ENCODE measurements at regions not wholly inside any gene's neighbourhood (a gene's known extent, or its start where the extent isn't known, plus 50 kb on each side); places are given as distances from the start of the nearest gene placed in this dataset.
A peak's percentile ranks its signal among the peaks of the same experiment; 100 is the strongest.

DNA sequence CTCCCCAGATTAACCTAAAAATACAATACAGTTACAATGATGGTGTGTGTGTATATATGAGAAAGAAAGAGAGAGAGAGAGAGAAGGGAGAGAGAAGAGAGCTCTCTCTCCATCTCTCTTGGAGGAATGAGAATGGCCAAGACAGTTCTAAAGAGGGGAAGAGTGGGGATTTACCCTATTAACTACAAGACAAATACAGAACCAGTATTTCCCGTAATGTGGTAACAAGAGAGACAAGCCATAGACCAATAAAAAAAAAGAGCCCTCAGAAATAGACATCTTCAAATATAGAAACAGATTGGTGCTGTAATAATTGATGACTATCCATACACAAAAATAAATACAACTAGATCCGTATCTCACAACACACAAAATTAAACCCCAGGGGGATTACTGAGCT is 87.0 kb downstream of the NSMCE3 start:
- no peaks in the 10 kb centered on the region for H3K27me3 ChIP-seq (ENCODE audit: control insufficient read depth, insufficient read depth)
- intact Hi-C loops (cut with DNase I): no loop called here
- 76% methylated on average over 2 of the region's 2 CpGs for WGBS
- no peaks in the 10 kb centered on the region for H3K4me1 ChIP-seq (ENCODE audit: control insufficient read depth, insufficient read depth, low read length)
- H3K27ac ChIP-seq (ENCODE audit: low read length): no peak overlapping the region
- DNase-seq (no peak), ATAC-seq (no peak)
- H3K4me3 ChIP-seq (ENCODE audit: low read length): no peak overlapping the region
- H3K9me3 ChIP-seq (ENCODE audit: control insufficient read depth, low read length): no peaks in the 10 kb centered on the region

- peak in 1 of 3 donors; percentile 34 for DNase-seq
- H3K4me1 ChIP-seq (ENCODE audit: control insufficient read depth, insufficient read depth, low read length): no peaks in the 10 kb centered on the region
These were observed 96.6 kb downstream of the NSMCE3 start for GRCh38 chr15:29172742-29173725.

DNA sequence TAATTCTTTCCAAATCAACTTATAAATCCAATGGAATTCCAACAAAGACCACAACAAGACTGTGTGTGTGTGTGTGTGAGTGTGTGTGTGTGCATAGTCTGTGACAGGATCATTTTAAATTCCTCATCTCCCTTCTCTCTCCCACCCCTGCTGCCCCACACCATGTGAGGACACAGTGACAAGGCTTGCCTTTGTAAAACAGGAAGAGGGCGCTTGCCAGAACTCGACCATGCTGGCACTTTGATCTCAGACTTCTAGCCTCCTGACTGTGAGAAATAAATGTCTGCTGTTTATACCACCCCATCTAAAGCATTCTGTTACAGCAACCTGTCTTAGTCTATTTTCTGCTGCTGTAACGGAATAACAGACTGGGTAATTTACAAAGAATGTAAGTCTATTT is 99.1 kb downstream of the NSMCE3 start:
- no peak for DNase-seq
- Histone ChIP-seq H3K27ac (ENCODE audit: low read length) (no peak overlapping the region), H3K4me1 (ENCODE audit: control insufficient read depth, insufficient read depth, low read length) (no peaks in the 10 kb centered on the region), H3K9me3 (ENCODE audit: control insufficient read depth, low read length) (no peaks in the 10 kb centered on the region), H3K4me3 (ENCODE audit: low read length) (no peak overlapping the region), H3K27me3 (ENCODE audit: control insufficient read depth, insufficient read depth) (no peaks in the 10 kb centered on the region)
- intact Hi-C loops (cut with DNase I): no loop called here
- WGBS: 60% methylated on average over 3 of the region's 3 CpGs
- ATAC-seq: no peak

More at GRCh38 chr15:29172742-29173725, 96.6 kb downstream of the NSMCE3 start:
- Histone ChIP-seq H3K27ac (ENCODE audit: low read length) (no peak overlapping the region), H3K4me3 (ENCODE audit: low read length) (no peak overlapping the region), H3K9me3 (ENCODE audit: control insufficient read depth, low read length) (no peaks in the 10 kb centered on the region), H3K27me3 (ENCODE audit: control insufficient read depth, insufficient read depth) (no peaks in the 10 kb centered on the region)
- WGBS: 88% methylated on average over 23 of the region's 23 CpGs
- intact Hi-C loops (cut with DNase I): no loop called here
- ATAC-seq: no peak
